Embryonic facial prominence (tissue), 1 donor: ENCODE measurements at regions not wholly inside any gene's neighbourhood (a gene's known extent, or its start where the extent isn't known, plus 50 kb on each side); places are given as distances from the start of the nearest gene placed in this dataset.

Source experiments
- DNase-seq: peaks from one replicate; pipeline ENCODE4 v3.0.0-alpha.2; 2016; ENCODE audit errors: extremely low spot score

DNA sequence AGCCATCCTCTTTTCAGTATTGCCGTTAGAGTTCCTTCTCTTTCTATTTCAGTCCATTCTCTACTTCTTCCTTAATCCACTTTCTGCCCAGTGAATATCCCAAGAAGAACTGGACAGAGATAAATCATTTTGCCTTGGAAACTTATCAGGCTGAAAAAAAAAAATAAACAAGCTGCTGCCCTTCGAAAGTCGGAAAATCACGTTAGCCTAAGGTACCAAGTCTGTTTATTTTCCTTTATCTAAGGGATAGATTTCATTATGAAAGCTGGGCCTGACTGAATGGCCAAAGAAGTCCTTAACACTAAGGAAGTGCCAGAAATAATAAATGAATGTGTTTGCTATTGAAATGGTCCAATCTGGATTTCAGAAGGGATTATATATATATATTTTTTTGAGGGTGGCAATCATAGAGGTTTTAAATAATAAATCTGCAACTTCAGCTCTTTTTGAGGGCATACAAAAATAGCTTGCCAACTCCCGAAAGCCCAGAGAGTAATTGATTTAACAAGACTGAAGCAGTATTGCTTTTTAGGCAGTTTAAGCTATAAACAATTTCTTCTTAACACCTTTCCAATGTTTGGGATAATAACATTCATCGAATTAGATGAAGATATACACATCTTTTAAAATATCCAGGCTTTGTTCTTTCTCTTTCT, 127.0 kb upstream of the STMND1 start:
- no peak for DNase-seq

GRCh38 chr6:16974387-16974673, 127.5 kb upstream of the STMND1 start:
- DNase-seq: no peak

DNA sequence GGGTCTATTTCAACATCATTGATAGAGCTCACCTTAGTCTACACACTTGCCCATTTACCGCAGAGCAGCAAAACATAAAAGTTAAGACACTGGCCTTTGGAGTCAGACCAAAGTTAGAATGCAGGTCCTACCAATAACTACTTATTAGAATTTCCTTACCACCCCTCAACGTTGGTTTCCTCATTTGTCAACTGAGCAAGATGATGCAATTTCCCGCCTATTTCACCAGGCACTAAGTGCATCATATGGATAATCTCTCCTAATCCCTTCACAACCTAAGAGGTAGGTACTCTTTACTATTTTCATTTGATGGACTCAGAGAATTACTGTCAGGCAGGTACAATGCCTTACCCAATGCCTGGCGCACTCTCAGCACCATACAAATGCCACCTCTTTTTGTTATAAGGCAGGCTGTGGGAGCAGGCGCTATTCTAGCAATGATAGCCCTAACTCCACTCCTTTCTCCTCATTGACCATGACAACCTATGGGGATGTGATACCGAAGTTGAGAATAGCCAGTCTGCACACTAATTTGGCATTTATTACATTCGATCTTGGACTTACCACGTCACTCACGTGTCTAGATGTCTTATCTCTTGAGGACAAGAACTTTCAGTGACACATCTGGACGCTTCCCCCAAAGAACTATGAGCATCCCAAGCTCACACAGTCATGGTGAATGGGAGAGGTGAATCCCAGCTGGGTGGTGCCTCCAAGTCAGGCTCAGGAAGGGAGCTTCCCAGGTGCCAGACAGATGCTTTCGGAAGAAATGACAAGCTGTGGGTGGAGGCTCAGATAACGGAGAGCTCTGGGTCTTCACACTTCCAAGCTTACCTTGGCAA, 128.1 kb upstream of the STMND1 start:
- no peak for DNase-seq

DNA sequence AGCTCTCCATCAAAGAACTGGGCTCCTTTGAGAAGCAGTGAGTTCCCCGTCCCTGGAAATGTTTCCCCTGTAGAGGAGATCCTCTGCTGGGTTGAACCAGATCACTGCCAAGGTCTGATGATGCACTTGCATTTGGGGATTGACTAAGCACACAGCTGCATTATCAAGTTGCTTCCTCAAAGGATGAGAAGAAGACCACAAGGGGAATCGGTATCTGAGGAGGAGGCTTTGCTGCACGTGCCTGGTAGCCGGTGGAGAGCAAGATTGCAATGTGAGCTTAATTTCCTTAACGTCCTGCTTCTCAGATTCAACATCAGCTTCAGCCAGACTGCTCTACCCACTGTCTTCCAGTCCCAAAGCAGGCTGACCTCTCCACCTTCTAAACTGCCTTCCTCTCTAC, 128.8 kb upstream of the STMND1 start:
- DNase-seq: no peak

DNA sequence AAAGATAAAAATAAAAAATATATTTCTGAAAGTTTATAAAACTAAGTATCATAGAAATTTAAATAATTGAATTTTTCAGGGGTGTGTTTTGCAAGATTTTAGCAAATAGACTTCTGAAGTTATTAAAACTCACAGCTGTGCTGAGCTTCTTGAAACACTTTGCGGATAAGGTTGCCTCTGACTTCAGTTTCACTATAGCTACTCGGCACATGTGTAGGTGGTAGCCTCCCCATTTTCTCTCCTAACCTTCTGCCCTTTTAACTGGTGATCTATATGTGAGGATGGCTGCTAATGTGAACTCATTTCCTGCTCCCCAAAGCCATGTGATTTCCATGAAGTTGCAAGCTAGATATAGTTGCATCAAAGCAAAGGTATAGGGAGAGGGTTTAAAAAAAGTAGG, 129.3 kb upstream of the STMND1 start:
- no peak for DNase-seq

GRCh38 chr6:16969699-16970655, 131.9 kb upstream of the STMND1 start:
- no peak for DNase-seq

- DNase-seq: no peak
Observed at GRCh38 chr6:16968101-16968500, 133.7 kb upstream of the STMND1 start.

DNA sequence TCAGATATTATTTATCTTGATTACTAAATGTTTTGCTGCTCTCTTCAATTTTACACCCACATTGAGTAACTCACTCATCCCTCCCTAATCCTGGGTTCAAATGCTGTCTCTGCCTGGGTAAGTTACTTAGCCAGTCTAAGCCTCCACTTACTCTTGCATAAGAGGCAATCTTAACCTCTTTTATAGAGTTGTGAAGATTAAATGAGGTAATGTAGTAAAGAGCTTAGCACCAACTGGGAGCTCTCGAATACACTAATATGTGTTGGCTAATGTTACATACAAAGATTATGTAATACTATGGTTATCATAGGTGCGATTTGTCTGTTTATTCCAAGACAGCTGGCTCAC, 134.4 kb upstream of the STMND1 start:
- no peak for DNase-seq

- DNase-seq: no peak
Observed at GRCh38 chr6:16966791-16967469, 134.9 kb upstream of the STMND1 start.

- DNase-seq: no peak
Observed at GRCh38 chr6:16965689-16966088, 136.2 kb upstream of the STMND1 start.

GRCh38 chr6:16964553-16965499, 137.0 kb upstream of the STMND1 start:
- DNase-seq: peak; percentile 63

DNA sequence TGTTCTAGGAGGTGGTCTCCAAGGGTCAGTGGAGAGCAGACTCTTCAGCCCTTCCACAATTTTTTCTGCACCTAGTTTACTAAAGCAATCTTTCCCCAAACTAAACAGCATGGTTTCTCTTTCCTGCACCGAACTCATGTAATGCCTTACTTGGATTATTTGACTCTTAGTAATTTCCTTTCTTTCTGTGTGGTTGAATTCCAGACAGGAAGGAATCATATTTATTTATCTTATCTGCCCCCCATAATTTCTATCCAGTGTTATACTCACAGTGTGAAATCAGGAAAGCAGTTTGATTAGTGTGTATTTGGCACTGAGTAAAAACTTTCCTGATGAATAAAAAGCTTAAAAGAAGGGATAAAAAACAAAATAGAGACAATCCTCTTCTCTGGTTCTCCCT, 140.3 kb upstream of the STMND1 start:
- DNase-seq: no peak

DNA sequence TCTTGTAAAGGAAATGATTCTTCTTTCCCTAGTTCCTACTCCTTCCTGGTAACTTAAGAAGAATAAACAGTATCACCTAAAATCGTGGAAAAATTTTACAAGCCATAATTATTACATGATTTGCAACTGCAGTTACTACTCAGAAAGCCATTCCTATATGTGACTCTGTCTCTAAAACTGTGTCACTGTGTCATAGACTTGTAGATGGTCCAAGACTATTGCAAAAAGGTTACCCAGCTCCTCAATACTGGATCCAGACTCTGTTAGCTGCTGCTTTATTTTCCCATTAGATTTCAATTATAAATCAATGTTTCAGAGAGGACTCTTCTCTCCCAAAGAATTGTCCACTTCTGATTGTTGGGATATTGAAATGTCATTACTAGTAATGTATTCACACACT, 142.1 kb upstream of the STMND1 start:
- no peak for DNase-seq

GRCh38 chr6:16956361-16956760, 145.5 kb upstream of the STMND1 start:
- no peak for DNase-seq

- DNase-seq: no peak
Observed at GRCh38 chr6:16955899-16956298, 146.0 kb upstream of the STMND1 start.

DNA sequence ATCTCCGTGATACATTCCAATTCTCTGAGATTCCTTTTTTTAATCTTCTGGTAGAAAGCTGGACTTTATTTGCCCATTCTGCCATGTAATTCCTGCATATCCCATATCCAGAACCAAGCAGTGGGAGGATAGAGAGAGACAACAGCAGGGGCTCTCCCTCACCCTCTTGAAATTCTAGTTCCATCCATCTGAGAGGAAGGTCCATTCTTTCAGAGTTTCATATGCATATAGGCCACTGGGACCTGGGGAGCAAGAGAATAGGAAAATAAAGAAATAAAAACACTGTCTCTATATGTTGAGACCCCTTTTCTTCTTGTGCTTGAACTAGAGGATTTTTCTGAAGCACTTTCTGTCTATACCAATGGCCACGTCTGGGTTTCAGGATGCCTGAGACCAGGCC, 147.9 kb upstream of the STMND1 start:
- DNase-seq: no peak

- no peak for DNase-seq
Observed at GRCh38 chr6:16953446-16953845, 148.4 kb upstream of the STMND1 start.

- no peak for DNase-seq
Observed at GRCh38 chr6:16950825-16951495, 150.9 kb upstream of the STMND1 start.

DNA sequence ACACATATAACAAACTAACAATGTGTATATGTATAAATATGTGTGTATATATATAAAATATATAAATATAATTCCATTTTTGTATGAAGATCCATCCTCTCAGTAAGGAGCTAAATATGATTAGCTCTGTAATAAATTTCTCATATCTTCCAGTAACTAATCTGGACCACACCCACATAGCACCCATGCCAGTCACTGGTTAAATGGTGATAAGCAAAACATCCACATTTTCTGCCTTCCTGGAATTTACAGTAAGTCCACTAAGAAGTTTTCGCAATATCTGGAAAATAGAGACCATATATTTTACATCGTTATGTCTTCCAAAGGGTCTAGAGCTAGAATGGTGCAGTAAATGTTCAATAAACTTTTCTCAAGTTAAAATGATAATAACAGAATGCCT, 151.5 kb upstream of the STMND1 start:
- no peak for DNase-seq

DNA sequence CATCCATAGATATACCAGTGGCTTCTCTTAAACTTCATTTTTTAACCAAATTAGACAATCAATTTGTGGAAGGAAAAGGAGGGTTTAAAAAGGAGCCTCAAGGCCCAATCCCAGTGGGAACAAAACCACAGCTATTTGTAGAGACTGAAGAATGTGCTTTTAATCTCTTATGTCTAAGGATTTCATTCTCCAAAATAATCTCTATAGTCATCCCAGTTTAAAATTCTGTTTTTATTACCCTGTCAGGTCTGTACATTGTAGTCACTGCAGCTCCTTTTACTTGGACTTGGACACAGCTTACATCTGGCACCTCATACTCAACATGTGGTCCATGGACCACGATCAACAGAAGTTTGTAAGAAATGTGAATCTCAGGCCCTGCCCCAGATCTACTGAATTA, 152.1 kb upstream of the STMND1 start:
- DNase-seq: no peak
